NAMALWA (cell line): ENCODE measurements at regions not wholly inside any gene's neighbourhood (a gene's known extent, or its start where the extent isn't known, plus 50 kb on each side); places are given as distances from the start of the nearest gene placed in this dataset.
A peak's percentile ranks its signal among the peaks of the same experiment; 100 is the strongest.

Experiments used
- DNase-seq: peaks from one replicate; pipeline ENCODE4 v3.0.0-alpha.2; 2015; ENCODE audit warnings: low spot score

DNA sequence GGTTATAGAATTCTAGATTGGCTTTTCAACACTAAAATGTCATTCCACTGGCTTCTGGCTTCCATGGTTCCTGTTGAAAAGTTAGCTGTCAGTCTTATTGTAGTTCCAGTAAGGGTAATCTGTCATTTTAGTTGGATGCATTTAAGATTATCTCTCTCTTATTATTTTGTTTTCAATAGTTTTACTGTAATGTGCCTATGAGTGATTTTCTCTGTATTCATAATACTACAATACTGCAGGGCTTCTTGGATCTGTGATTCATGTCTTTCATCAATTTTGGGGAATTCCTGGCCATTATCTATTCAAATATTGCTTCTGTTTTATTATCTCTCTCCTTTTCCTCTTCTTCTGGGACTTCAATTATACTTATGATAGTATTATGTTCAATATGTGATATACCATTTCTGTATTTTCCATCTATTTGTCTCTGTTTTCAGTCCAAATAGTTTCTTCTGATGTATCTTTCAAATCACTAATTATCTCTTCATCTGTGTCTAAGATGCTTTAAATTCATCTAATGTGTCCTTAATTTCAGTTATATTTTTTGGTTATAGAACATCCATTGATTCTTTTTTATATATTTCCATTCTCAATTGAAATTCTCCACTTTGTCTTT, 101.5 kb downstream of the KCTD15 start:
- no peak for DNase-seq

DNA sequence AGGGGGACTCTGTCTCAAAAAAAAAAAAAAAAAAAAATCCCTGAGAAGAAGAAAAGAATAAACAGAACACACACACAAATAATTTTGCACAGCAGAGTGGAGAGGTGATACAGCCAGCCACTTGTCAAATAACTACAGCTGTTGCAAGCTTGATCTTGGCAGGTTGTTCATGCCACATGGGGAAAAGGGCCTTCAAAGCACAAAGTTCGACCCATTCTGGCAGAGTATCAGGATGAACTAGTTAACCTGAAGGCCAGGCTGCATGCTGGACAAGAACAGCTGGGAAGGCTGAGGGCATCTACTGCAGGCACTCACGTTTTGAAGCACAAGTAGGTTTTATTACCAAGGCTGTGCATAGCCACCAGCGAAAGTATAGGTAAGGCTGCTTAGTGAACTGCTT, 104.1 kb downstream of the KCTD15 start:
- no peak for DNase-seq

DNA sequence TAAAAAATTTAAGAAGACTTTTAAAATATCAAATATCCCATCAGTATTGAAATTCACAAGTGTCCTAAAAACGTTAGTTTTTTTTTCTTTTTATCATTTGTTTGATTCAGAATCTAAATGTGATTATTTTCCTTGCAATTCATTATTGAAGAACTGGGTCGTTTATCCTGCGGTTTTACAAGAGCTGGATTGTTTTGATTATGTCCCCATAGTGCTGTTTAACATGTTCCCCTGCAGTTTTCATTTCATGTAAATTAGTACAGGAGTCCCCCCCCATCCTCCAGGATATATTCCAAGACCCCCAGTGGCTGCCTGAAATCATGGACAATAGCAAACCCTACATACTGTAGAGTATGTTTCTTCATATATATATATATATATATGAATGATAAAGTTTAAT, 105.7 kb downstream of the KCTD15 start:
- no peak for DNase-seq

DNA sequence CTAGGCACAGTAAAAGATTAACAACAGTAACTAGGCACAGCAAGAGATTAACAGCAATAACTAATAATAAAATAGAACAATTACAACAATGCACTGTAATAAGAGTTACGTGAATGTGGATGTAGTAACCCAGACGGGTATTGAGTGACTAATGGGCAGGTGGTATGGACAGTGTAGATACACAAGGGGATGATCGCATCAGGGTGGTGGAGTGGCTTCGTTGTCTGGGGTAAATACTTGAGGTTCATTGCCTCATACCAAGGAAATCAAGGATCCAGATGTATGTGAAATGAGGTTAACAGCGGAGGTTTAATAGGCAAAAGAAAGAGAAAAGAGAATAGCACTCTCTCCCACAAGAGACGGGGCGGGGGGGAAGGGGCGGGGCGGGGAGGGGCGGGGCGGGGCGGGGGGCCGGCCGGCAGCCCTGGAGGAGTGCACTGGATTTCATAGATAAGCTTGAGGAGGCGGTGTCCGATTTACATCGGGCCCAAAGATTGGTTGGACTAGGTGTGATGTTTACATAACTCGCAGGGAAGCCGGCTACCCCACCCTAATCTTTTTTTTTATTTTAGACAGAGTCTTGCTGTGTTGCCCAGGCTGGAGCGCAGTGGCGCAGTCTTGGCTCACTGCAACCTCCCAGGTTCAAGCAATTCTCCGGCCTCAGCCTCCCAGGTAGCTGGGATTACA, 106.3 kb downstream of the KCTD15 start:
- peak; percentile 5 for DNase-seq

DNA sequence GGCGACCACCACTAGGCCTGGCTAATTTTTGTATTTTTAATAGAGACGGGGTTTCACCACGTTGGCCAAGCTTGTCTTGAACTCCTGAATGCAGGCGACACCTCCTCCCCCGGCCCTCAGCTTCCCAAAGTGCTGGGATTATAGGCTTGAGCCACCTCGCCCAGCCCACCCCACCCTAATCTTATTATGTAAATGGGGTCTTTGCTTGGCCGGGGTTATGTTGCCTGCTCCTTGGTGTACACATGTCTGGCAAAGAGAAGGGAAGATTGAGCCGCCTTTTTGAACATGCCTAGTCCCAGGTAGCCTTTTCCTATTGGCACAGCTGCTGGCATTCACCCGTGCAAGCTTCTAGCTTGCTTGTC, 106.8 kb downstream of the KCTD15 start:
- no peak for DNase-seq

DNA sequence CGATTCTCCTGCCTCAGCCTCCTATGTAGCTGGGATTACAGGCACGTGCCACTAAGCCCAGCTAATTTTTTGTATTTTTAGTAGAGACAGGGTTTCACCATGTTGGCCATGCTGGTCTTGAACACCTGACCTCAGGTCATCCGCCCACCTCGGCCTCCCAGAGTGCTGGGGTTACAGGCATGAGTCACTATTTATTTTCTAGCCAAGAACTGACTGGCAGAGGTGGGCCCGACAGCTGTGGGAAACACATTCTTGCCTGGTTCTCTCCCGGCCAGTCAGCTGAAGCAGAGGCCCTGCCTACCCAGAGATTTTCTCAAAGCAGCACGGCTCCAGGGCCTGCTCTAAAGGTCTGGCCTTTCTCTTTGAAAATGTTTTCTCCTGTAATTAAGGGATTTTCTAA, 108.0 kb downstream of the KCTD15 start:
- no peak for DNase-seq

DNA sequence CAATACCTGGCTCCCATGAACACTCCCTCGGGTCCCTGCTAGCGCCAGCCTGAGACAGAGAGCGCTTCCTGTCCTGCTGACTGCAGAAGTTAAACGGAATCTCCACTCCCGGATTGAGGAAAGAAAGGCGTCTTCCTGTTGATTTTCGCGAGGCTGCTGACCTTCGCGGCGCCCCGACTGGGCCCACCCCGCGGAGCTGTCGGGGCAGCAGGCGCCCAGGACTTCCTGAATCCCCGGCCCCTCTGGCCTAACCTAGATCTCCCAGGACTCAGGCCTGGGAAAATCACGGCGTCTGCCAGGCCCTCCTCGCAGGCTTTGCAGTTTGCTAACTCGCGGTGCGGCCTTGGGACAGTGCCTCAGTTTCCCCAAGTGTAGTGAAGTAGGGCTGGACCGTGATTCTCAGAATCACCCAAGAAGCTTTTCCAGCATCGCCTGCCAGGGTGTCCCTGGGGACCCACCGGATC, 108.8 kb downstream of the KCTD15 start:
- DNase-seq = no peak

DNA sequence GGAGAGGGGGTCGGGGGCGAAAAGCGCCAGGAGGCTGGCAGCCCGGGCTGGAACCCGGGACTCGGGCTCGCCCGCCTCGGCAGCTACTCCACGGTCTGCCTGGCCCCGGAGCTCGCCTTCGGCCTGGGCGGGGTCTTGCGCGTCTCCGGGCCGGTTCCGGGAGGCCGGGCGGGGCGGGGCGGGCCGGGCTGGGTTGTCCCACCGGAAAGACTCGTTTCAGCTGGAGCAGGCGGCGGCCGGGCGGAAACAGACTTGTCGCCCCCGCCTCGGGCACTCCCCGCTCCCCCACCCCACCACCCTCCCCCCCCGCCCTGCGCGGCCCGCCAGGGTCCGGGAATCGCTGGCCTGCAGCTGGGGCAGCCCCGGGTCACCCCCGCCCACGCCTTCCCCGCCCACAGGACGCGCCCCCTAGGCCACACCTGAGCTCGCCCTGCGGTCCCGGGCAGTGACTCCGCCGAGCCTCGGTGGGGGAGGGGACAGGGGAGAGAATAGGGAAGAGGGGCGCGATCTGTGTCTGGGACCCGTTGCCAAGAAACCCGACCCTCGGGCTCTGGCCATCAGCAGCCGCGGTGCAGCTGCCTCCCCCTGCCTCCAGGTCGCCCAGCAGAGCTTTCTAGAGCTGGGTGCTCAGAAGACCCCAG, 109.4 kb downstream of the KCTD15 start:
- no peak for DNase-seq

DNA sequence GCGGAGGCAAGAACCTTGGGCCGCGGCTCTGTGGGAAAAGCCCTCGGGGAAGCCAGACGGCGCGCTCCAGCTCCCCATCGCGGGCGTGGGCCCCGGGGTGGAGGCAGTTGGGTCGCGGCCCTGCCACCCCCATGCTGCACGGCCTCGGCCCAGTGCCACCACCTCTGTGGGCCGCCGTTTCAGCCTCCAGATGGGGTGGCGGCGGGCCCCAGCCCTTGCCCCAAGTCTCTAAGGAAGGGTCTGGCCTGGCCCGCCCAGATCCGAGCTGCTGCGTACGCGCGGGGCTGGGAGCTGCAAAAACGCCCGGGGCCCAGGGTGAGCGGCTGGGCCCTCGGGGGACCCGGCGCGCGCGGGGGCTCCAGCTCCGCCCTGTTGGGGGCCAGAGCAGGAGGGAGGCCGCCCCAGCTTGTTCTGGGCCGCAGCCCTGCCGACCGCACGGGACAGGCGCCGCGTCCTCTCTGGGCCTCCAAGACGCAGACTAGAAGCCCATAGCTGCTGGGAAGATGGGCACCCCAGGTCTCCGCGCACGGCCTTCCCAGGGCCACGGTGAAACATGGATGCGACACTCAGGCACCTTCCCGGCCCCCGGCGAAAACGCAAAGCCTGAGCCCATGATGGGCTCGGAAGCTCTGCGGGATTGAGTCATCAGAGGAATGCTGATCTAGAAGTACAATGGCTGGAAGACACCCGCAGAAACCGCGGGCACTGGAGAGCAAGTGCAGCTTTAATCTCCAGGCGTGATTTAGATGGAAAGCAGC, 110.1 kb downstream of the KCTD15 start:
- no peak for DNase-seq

DNA sequence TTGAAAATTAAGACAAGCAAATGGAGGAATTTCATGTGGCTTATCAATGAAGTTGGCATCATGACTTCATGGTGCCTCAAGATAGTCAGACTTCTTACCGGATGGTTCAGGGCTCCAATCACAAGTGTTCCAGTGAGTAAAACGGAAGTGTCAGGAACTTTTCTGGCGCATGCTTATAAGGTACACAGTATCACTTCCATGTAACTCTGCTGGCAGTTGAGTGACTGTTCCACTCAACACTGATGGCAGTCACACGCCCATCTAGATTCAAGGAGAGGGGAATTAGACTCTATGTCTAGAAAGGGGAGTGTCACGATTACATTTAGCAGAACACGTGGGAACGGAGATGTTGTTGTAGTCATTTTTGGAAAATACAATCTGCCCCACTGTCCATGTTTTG, 114.3 kb downstream of the KCTD15 start:
- no peak for DNase-seq

DNA sequence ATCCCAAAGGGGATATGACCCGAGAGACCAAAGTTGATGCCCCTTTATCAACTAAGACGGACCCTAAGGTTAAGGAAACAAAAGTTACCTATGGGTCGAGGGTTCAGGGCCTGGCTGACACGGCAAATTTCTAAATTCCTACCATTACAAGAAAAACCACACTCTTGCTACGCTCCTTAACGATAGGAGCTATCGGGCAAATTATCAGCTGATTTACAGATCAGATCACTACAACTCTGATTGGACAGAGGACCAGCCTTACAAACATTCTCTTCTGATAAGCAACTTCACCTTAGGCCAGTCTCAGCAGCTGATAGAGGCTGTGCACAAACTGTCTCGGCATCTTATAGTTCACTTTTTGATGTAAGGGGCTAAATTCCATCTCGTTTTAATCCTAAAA, 117.9 kb downstream of the KCTD15 start:
- DNase-seq = no peak

DNA sequence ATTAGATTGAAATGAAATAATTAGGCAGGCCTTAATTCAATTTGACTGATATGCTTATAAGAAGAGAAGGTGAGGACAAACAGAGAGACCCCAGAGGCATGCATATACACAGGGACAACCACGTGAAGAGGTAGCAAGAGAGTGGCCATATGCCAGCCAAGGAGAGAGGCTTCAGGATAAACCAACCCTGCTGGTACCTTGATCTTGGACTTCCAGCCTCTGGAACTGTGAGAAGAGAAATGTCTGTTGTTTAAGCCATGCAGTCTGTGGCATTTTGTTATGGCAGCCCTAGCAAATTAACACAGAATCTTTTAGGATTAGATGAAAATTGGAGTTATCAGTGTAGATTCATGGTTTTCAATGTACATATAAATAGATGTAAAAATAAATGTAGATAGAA, 120.1 kb downstream of the KCTD15 start:
- DNase-seq = no peak

DNA sequence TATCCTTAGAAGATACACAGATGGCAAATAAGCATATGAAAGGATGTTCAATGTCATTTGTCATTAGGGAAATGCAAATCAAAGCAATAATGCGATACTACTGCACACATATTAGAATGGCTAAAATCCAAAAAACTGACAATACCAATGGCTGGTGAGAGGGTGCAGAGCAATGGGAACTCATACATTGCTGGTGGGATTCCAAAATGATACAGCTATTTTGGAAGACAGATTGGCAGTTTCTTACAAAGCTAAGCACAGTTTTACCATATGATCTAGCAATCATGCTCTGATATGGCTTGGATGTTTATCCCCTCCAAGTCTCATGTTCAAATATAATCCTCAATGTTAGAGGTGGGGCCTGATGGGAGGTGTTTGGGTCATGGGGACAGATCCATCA, 122.6 kb downstream of the KCTD15 start:
- no peak for DNase-seq

DNA sequence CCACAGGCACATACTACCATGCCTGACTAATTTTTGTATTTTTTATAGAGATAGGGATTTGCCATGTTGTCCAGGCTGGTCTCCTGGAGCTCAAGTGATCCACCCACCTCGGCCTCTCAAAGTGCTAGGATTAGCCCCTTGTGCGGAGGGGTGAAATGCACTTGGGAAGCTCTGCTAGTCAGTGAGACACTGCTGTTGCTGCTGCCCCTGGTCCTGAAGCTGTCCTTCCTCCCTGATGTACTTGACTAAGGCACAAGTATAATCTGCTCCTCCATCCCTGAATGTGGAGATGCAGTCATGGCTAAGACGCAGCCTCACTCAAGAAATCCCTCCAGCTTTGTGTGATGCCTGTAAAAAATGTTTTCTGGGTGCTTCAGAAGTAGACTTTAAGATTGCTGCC, 124.5 kb downstream of the KCTD15 start:
- no peak for DNase-seq

DNA sequence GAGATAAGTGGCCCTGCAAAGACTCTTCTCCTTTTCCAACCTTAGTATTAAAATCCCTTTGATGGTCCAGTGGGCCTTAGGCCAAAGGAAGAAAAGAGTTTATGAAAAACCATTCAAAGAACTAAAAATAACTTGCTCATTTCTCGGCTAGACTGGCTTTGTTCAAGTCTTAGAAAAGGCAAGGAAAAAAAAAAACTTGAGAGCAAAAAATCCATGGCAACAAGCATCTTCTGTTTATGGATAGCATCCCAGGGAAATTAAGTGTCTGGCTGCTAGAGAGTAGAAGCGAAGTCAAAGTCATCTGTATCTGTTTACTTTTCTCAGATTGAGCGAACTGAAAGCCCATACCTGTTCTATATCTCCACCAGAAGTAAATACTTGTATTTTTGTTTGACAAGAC, 129.6 kb downstream of the KCTD15 start:
- no peak for DNase-seq

DNA sequence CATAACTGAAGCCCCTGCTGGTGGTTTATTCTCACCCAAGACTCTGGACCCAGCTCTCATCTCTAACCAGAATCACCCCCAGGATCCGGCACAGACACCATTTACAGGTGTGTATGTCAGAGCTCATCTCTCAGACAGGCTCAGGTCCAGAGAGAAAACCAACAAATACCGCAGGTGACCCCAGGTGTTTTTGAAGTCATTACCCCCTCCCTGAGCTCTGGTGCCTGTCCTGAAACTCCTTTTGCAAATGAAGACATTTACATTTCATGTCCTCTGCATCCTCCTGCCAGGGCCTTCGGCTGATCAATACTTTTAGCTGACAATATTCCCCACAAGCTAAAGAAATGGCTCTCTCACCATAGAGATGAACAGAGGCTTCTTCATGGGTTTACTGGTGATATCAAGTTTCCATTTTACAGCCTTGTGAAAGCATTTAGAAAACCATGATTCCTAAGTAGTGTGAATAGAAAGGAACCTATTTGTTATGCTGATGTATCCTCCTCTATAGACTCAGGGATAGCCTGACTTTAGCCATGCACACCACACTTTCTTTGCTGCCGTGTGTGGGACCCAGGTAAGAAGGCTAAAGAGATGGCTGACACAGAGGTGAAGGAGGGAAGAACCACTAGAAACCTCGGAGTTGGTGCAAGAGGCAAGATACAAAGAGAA, 131.3 kb downstream of the KCTD15 start:
- no peak for DNase-seq

DNA sequence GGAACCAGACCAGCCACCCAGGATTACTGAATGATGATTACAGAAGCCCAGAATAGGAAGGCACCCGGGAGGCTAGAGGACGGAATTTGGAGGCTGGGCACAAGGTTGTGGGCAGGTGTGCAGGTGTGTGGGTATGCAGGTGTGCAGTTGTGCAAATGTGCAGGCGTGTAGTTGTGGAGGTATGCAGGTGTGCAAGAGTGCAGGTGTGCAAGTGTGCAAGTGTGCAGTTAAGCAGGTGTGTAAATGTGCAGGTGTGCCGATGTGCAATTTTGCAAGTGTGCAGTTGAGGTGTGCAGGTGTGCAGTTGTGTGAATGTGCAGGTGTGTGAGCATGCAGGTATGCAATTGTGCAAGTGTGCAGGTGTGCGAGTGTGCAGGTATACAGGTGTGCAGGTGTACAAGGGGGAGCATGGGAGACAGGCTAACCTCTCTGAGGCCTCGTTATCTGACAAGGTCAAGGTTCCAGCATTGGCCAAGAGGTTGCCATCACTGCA, 131.8 kb downstream of the KCTD15 start:
- no peak for DNase-seq

DNA sequence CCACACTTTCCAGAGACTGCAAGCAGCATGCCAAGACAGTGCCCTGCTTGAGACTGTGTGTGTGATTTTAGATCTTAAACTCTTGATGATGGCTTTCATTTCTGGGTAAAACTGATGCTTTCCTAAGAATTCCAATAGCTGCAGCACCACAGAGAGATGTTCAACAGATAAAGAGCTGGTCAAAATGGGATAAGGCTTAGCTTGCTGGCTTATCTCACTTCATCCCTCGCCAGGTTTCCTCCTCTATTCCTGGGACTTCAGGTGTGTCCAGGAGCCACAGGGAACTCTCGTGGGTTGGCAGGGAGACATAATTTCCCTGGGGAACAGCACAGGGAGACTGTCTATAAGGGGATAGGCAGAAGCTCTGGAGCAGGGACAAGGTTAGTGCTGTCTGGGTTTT, 137.3 kb downstream of the KCTD15 start:
- DNase-seq = no peak

DNA sequence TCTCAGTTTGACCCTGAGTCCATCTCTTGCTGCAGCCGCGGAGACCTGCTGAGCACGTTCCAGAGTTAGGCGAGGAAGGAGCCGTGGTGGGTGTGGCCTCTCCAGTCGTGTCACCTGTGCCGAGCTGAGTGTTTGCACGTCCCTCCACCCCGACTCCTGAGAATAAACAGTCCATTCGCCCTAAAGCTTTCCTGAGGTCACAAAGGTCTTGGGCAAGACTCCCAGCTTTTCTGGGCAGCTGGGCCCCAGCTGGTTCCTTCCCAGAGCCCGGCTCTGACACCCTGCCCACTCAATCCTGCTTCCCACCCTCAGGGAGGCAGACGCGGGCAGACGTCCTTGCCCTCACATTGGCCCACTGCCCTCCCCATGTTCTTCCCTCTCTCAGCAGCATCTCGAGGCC, 142.2 kb downstream of the KCTD15 start:
- DNase-seq = no peak

DNA sequence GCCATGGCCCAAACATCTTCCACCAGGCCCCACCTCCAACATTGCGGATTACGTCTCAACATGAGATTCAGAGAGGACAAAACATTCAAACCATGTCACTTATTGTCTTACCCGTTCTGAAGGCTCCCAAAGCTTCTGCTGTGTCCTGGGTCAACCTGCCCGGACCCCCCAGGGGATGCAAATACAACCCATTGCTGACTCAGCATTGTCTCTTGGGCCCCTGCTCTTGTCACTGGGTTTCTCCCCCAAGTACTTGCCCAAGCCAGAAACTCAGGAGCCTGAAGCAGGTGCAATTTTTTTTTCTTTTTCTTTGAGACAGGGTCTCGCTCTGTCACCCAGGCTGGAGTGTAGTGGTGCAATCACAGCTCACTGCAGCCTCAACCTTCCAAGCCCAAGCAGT, 144.5 kb downstream of the KCTD15 start:
- no peak for DNase-seq

DNA sequence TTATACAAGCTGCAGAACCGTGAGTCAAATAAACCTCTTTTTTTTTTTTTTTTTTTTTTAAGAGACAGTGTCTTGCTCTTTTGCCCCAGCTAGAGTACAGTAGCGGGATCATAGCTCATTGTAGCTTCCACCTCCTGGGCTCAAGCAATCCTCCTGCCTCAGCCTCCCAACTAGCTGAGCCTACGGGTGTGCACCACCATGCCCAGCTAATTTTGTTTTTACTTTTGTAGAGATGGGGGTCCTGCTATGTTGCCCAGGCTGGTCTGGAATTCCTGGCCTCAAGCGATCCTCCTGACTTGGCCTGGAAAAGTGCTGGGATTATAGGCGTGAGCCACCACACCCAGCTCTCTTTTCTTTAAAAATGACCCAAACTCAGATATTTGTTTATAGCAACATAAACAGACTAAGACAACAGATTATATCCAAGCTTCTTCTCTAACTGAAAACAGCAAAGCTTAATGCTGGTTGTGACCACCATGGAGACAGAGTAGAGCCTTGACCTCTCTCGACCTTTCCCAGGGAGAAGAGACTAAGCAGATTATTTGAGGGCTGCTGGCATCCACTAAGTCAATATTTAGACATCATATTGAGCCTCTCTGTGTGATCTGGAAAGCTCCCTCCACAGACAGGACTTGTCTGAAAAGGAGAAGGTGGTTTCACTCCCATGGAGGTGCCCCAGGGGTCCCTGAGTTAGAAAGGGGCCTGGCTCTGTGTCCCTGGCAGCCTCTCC, 150.0 kb downstream of the KCTD15 start:
- no peak for DNase-seq
